MM.1S (cell line): ENCODE measurements at regions not wholly inside any gene's neighbourhood (a gene's known extent, or its start where the extent isn't known, plus 50 kb on each side); places are given as distances from the start of the nearest gene placed in this dataset.

Experiments
- DNase-seq: peaks from one replicate; pipeline ENCODE4 v3.0.0-alpha.2; 2015
- H2AFZ ChIP-seq: fragments of 300-600 bp; sonication (generic); 2 replicates; pipeline ENCODE4 v1.6.0; 2016; ENCODE audit warnings: antibody characterized with exemption, low read length
- H3F3A ChIP-seq: fragments of 300-600 bp; sonication (generic); 2 replicates; pipeline ENCODE4 v1.6.1; 2016; ENCODE audit warnings: mild to moderate bottlenecking, antibody characterized with exemption, low read length, moderate library complexity, mixed read lengths; ENCODE audit not compliant: insufficient read depth
- H3K27ac ChIP-seq: fragments of 300-600 bp; sonication (generic); 2 replicates; pipeline ENCODE4 v1.5.1; 2016; ENCODE audit warnings: mild to moderate bottlenecking, low read length
- H3K27me3 ChIP-seq: fragments of 300-600 bp; sonication (generic); replicated peaks from 2 replicates; pipeline ENCODE4 v1.6.0; 2016; ENCODE audit warnings: low read length; ENCODE audit not compliant: insufficient read depth
- H3K36me3 ChIP-seq: fragments of 300-600 bp; sonication (generic); replicated peaks from 2 replicates; pipeline ENCODE4 v1.6.1; 2016; ENCODE audit warnings: mild to moderate bottlenecking, low read length, mixed read lengths; ENCODE audit not compliant: insufficient read depth
- H3K4me1 ChIP-seq: fragments of 300-600 bp; sonication (generic); 2 replicates; pipeline ENCODE4 v1.6.1; 2016; ENCODE audit warnings: low read length, mixed read lengths
- H3K4me2 ChIP-seq: fragments of 300-600 bp; sonication (generic); 2 replicates; pipeline ENCODE4 v1.6.0; 2016; ENCODE audit warnings: low read depth, low read length
- H3K4me3 ChIP-seq: fragments of 300-600 bp; sonication (generic); 2 replicates; pipeline ENCODE4 v1.5.1; 2016; ENCODE audit warnings: low read length, mixed read lengths
- H3K79me2 ChIP-seq: fragments of 300-600 bp; sonication (generic); 2 replicates; pipeline ENCODE4 v1.6.1; 2016; ENCODE audit warnings: mixed run types, low read length, mixed read lengths
- H3K9ac ChIP-seq: fragments of 300-600 bp; sonication (generic); 2 replicates; pipeline ENCODE4 v1.6.1; 2016; ENCODE audit warnings: low read length, mixed read lengths
- H3K9me2 ChIP-seq: fragments of 300-600 bp; sonication (generic); replicated peaks from 2 replicates; pipeline ENCODE4 v1.6.1; 2016; ENCODE audit warnings: mild to moderate bottlenecking, low read length, mixed read lengths; ENCODE audit not compliant: insufficient read depth
- H3K9me3 ChIP-seq: fragments of 300-600 bp; sonication (generic); replicated peaks from 2 replicates; pipeline ENCODE4 v1.6.1; 2016; ENCODE audit warnings: mild to moderate bottlenecking, low read length, mixed read lengths; ENCODE audit not compliant: insufficient read depth
- H4K20me1 ChIP-seq: fragments of 300-600 bp; sonication (generic); 2 replicates; pipeline ENCODE4 v1.6.1; 2016; ENCODE audit warnings: mild to moderate bottlenecking, low read length, moderate library complexity, mixed read lengths; ENCODE audit not compliant: insufficient read depth
- EZH2 ChIP-seq: fragments of 300-600 bp; sonication (generic); optimal IDR thresholded peaks from 2 replicates; pipeline ENCODE3; 2017; ENCODE audit warnings: low read depth, mild to moderate bottlenecking, antibody characterized with exemption, low read length, mixed read lengths
- EZH2phosphoT487 ChIP-seq: fragments of 300-600 bp; sonication (generic); IDR thresholded peaks from 2 replicates; pipeline ENCODE4 v1.6.1; 2018; ENCODE audit warnings: antibody characterized with exemption, low read length
- TF ChIP-seq, protein P1 (sequence below): fragments of 300-600 bp; sonication (generic); IDR thresholded peaks from 2 replicates; pipeline ENCODE4 v1.5.1; 2016; ENCODE audit warnings: antibody characterized with exemption, low read length, mixed read lengths

DNA sequence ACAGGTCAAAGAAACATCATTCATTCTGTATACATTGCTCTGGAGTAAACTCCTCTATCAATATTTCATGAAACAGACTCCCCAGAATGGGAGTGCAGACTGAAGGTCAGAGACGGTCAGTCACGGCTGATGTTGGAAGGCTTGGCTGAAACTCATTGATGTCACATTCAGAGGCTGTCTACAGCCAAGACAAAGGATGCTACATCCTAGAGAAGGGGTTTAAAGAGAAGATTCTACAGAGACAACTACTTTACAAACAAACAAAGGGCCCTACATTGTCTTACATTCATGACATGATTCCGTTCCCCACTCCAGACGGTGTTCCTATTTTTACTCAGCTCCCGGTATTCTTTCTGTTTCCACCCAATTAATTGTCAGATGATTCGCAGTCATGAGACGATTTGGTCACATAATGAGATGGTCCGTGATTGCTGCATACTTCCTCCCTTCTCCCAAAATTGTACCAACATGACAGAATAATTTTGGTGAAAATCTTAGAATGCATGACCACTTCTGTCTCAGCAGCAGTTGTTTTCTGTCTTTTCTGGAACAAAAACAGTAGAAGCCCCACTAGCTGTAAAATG, 73.8 kb upstream of the VAV3 start:
- TF ChIP-seq, protein P1, sequence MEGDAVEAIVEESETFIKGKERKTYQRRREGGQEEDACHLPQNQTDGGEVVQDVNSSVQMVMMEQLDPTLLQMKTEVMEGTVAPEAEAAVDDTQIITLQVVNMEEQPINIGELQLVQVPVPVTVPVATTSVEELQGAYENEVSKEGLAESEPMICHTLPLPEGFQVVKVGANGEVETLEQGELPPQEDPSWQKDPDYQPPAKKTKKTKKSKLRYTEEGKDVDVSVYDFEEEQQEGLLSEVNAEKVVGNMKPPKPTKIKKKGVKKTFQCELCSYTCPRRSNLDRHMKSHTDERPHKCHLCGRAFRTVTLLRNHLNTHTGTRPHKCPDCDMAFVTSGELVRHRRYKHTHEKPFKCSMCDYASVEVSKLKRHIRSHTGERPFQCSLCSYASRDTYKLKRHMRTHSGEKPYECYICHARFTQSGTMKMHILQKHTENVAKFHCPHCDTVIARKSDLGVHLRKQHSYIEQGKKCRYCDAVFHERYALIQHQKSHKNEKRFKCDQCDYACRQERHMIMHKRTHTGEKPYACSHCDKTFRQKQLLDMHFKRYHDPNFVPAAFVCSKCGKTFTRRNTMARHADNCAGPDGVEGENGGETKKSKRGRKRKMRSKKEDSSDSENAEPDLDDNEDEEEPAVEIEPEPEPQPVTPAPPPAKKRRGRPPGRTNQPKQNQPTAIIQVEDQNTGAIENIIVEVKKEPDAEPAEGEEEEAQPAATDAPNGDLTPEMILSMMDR = no peak
- no peak for TF ChIP-seq EZH2phosphoT487
- no peak for DNase-seq
- Histone ChIP-seq H3F3A (no peaks in the 10 kb centered on the region), H3K4me3 (no peak overlapping the region), H3K4me2 (no peak overlapping the region), H3K27me3 (no peaks in the 10 kb centered on the region), H3K9ac (no peak overlapping the region), H2AFZ (no peak overlapping the region), H3K9me2 (no peaks in the 10 kb centered on the region), H3K36me3 (no peaks in the 10 kb centered on the region), H3K9me3 (no peaks in the 10 kb centered on the region), H3K27ac (no peak overlapping the region), H3K79me2 (no peaks in the 10 kb centered on the region), H4K20me1 (no peaks in the 10 kb centered on the region), H3K4me1 (no peaks in the 10 kb centered on the region)

DNA sequence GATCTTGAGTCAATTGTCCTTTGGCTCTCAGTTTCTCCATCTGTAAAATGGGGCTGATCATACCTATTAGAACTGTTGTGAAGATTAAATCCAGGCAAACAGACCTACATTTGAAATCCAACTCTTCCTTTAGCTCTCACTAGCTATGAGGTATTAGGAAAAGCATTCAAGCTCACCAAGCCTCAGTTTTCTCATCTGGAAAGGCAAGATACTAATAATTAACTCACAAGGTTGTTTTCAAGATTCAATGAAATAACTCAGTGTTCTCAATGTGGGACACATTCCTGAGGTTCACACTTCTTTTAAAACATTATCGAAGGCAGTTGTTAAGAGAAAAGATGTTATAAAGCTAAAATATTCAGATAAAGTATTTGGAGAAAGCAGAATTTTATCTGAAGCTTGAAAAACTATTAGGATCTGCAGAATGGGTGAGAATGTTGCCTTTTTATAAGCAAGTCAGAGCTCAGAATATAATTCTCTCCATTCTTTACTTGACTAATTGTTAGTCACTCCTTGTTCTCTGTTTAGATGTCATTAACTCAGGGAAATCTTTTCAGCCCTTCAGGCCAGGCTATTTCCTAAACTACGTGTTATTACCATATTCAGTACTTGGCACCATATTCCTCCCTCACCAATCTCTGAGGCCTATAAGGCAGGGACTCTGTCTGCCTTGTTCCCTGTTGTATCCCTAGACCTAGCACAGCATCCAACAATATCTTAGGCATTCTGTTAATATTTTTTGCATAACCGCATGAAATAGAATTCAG, 72.0 kb upstream of the VAV3 start:
- H3K36me3 ChIP-seq = no peaks in the 10 kb centered on the region
- no peaks in the 10 kb centered on the region for H4K20me1 ChIP-seq
- no peaks in the 10 kb centered on the region for H3K9me3 ChIP-seq
- H3K9me2 ChIP-seq = no peaks in the 10 kb centered on the region
- no peaks in the 10 kb centered on the region for H3K4me1 ChIP-seq
- H3K27me3 ChIP-seq = no peaks in the 10 kb centered on the region
- H3K27ac ChIP-seq = no peak overlapping the region
- H3K4me2 ChIP-seq = no peak overlapping the region
- H3K79me2 ChIP-seq = no peaks in the 10 kb centered on the region
- no peak for DNase-seq
- H3F3A ChIP-seq = no peaks in the 10 kb centered on the region
- H3K9ac ChIP-seq = no peak overlapping the region
- no peak for TF ChIP-seq EZH2
- TF ChIP-seq EZH2phosphoT487 = no peak
- TF ChIP-seq, protein P1 = no peak
- no peak overlapping the region for H2AFZ ChIP-seq
- H3K4me3 ChIP-seq = no peak overlapping the region

DNA sequence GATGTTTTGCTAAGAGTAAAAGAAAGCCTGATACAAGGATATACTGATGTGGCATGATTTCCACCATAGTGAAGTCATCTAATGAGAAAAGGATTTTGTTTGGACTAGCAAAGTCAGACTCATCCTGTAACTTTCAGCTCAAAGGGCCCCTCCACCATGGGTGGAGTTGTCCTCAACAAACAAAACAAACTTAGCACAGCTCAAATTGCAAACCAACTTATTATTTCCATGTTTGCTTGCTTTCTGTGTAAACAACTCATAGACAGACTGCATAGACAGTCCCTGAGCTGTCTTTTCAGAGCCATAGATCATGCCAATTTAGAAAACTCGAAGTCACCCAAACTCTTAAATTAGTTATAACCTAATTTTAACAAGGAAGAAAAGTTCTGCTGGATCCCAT, 69.4 kb upstream of the VAV3 start:
- TF ChIP-seq, protein P1 = no peak
- TF ChIP-seq EZH2 (no peak), EZH2phosphoT487 (no peak)
- Histone ChIP-seq H3K27ac (no peak overlapping the region), H3K9me2 (no peaks in the 10 kb centered on the region)

More for the DNA sequence above, 69.4 kb upstream of the VAV3 start:
- H3K27me3 ChIP-seq = no peaks in the 10 kb centered on the region
- no peak overlapping the region for H3K4me3 ChIP-seq
- no peaks in the 10 kb centered on the region for H4K20me1 ChIP-seq
- no peaks in the 10 kb centered on the region for H3K36me3 ChIP-seq
- H3K9me3 ChIP-seq = no peaks in the 10 kb centered on the region
- no peaks in the 10 kb centered on the region for H3K79me2 ChIP-seq
- no peak for DNase-seq
- no peaks in the 10 kb centered on the region for H3K4me1 ChIP-seq
- H2AFZ ChIP-seq = no peak overlapping the region
- no peak overlapping the region for H3K9ac ChIP-seq
- no peaks in the 10 kb centered on the region for H3F3A ChIP-seq
- no peak overlapping the region for H3K4me2 ChIP-seq
